ENCODE measurements at regions not wholly inside any gene's neighbourhood (a gene's known extent, or its start where the extent isn't known, plus 50 kb on each side); places are given as distances from the start of the nearest gene placed in this dataset.

- TF ChIP-seq CTCF (conservative IDR thresholded peaks at IDR 0.05), result no peak
- H3K27ac ChIP-seq, result no peak overlapping the region
Measured at GRCh38 chr5:67831048-67831447, 384.5 kb upstream of the PIK3R1 start.

GRCh38 chr5:67827541-67827940, 388.0 kb upstream of the PIK3R1 start:
- no peak overlapping the region for H3K27ac ChIP-seq

DNA sequence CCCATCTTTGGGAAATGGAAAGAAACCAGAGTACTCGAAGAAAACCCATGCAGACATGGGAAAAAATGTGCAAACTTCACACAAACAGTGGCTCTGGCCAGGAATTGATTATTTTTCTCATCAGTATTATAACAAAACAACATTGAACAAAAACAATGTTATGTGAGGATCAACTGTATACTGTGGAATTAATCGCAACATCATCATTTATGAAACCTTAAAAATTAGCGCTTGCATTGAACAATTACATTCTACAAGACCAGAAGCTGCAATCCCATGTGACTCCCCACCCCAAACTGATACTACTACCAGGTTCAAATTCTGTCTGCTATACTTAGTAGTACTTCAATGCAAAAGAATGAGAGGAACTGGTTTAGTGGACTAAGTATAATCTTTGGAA, 390.7 kb upstream of the PIK3R1 start:
- TF ChIP-seq CTCF (conservative IDR thresholded peaks at IDR 0.05), result no peak
- no peak overlapping the region for H3K27ac ChIP-seq

More at GRCh38 chr5:67827541-67827940, 388.0 kb upstream of the PIK3R1 start:
- TF ChIP-seq CTCF (conservative IDR thresholded peaks at IDR 0.05), result no peak

GRCh38 chr5:67817652-67818051, 397.9 kb upstream of the PIK3R1 start:
- no peak for TF ChIP-seq CTCF (conservative IDR thresholded peaks at IDR 0.05)
- no peak overlapping the region for H3K27ac ChIP-seq

- H3K27ac ChIP-seq, result peak overlapping the region; percentile 77
- TF ChIP-seq CTCF (conservative IDR thresholded peaks at IDR 0.05), result no peak
Measured at GRCh38 chr5:67816456-67816855, 399.1 kb upstream of the PIK3R1 start.

DNA sequence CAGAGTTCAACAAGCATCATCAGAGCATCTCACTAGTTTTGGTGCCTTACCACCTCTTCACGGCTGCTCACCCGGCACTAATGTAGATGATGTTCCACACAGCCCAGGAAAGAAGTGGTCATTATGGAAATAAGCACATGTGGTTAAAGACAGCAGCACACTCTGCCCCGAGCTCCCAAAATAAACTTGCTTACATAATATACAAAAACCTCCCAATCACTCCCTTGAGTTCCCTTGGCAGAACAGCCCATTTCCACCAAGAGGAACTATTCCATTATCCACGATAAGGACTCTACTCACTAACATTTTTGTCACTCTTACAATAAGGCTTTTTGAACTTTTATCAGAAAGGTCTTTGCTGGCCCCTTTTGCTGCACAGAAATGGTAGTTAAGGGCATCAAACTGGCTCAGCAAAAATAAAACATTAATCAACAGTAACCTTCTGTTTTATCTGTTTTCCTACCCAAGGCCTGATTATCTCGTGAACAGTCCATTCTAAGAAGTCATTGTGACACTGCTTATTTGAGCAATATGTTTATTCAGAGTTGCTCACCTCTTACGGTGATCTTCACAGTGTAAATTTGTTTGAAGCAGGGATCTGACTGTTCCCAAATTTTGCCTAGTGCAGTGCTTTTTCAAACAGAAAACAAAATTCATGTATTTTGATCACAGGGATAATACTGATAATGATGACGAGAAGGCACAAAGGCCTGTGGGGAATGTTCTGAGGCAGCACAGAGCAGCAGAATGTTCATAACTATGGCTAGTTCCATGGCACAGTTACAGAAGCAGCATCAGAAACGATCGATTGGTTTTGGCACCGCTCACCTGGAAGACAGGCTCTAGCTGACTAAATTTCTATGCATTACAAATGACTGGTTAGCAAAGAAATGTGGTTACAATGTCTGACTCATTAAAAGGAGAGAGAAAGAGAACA, 399.8 kb upstream of the PIK3R1 start:
- TF ChIP-seq CTCF (conservative IDR thresholded peaks at IDR 0.05), result no peak
- peak overlapping the region; percentile 77 for H3K27ac ChIP-seq

GRCh38 chr5:67814569-67815311, 400.8 kb upstream of the PIK3R1 start:
- peak overlapping the region; percentile 77 for H3K27ac ChIP-seq
- no peak for TF ChIP-seq CTCF (conservative IDR thresholded peaks at IDR 0.05)

Data from VCaP (cell line).